ENCODE measurements at regions not wholly inside any gene's neighbourhood (a gene's known extent, or its start where the extent isn't known, plus 50 kb on each side); places are given as distances from the start of the nearest gene placed in this dataset.

DNA sequence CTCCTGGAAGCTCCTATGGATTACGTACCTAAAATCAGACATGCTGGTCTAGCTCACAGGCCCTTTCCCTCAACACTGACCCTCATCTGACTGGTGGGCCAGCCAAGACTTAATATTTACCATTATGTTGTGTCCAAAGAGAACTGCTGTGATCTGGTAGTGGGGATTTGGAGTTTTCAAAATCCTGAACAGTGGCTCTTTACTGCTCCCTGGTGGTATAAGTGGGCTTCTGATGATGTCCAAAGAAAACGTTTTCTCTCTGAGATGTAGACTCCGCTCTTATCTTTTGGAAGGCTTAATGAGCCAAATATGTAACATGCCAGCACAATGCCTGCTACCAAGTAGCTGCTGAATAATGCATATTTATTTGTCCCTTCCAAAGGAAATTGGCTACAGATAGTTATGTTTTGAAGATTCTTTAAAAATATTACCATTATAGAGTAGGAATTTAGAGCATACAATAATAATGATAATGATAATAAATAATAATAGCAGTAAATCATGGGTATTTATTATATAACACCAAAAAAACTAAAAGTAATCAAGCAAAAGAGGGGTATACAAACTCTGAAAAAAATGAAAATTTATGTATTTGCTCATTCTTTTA is 406.6 kb upstream of the TNC start:
- no peak overlapping the region for H3K4me3 ChIP-seq (ENCODE audit: low read length)
- peak; percentile 47 for DNase-seq (ENCODE audit: low read depth)

DNA sequence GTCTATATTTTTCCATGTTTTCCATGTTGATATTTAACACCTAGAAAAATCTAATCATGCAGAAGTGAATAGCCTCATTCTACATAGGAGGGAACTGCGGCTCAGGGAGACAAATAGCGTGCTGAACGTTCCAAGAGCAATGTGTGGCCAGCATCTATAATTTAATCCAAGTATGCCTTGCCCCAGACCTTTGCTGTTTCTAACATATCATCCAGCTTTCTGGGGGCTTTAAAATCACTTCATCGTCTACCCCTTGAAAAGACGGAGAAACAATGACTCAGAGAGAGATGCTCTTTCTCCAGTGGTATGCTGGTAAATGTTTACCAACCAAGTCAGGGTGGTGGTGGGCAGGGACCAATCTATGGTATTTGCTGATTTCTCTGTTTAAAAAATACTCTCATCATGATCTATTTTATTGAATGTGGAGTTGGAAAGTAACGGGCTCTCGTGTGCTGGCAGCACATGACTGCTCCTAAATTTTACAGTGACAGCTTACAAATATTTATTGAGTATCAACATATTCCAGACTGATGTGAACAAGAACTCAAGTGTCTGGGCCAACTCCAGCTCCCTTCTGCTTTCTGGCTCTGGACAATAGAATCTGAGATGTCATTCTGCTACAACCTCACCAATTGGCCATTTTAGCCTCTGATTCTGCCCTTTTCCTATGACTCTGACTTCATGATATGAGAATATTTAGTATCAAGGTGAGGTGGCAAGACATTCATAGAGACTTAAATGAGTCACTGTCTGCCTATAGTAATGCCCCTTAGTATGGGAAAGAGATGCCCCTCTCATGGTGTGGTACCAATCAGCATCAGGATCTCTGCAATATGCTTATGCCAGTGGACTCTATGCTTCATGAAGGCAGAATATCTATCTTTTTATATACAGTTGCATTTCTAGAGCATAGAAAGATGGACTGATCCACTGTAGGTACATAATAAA is 407.4 kb upstream of the TNC start:
- no peak overlapping the region for H3K4me3 ChIP-seq (ENCODE audit: low read length)
- DNase-seq (ENCODE audit: low read depth) = no peak
- TF ChIP-seq, protein P1, sequence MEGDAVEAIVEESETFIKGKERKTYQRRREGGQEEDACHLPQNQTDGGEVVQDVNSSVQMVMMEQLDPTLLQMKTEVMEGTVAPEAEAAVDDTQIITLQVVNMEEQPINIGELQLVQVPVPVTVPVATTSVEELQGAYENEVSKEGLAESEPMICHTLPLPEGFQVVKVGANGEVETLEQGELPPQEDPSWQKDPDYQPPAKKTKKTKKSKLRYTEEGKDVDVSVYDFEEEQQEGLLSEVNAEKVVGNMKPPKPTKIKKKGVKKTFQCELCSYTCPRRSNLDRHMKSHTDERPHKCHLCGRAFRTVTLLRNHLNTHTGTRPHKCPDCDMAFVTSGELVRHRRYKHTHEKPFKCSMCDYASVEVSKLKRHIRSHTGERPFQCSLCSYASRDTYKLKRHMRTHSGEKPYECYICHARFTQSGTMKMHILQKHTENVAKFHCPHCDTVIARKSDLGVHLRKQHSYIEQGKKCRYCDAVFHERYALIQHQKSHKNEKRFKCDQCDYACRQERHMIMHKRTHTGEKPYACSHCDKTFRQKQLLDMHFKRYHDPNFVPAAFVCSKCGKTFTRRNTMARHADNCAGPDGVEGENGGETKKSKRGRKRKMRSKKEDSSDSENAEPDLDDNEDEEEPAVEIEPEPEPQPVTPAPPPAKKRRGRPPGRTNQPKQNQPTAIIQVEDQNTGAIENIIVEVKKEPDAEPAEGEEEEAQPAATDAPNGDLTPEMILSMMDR (conservative IDR thresholded peaks at IDR 0.05; ENCODE audit: low read depth, low read length) = no peak

More for the DNA sequence above, 406.6 kb upstream of the TNC start:
- TF ChIP-seq, protein P1 (conservative IDR thresholded peaks at IDR 0.05; ENCODE audit: low read depth, low read length) = peak; percentile 81

DNA sequence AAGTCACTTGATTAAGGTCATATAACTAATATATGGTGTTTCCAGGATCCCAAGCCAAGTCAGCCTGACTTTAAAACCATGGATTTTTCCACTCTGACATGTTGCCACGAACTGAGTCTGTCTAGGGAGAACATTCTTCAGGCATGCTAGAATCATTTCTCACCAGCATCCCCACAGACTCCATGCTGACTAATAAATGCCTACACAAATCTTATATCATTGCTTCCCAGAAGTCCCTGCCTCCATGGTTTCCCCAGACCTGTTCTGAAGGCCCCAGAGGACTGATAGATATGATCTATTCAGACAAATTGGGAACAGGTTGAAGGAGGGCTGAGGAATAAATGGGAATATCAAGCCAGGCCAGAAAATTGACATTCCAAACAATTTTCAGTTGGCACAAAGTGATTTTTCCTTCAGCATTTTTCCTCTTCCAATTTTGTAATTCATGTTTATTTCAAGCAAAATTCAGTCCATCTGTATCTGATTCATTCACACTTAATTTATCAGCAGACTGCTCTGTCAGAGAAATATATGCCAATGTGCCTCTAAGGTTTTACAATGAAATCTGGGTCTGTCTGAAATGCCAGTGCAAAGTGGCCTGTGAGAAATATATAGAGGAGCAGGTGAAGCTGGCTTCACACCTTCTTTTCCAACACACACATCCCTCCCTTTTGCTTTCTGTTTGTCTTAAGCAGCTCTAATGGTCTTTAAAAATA is 413.6 kb upstream of the TNC start:
- no peak for DNase-seq (ENCODE audit: low read depth)
- H3K4me3 ChIP-seq (ENCODE audit: low read length) = no peak overlapping the region
- TF ChIP-seq, protein P1 (conservative IDR thresholded peaks at IDR 0.05; ENCODE audit: low read depth, low read length) = no peak

DNA sequence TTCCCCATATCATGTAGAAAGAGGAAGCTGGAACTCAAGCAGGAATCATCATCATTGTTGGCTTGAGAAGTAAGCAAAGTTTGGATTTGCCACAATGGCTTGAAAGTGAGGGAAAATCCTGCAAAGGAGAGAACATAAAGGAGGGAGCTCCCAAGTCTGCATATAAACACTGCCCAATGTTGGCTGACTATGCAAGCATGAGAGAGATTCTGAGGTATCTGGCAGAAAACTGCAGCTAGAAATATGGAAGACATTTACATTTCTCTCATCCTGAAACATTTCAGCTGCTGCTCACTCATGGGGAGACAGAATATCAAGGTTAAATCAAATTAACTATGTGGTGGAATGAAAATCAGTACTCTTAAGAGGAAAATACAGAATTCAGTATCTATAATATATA is 415.6 kb upstream of the TNC start:
- H3K4me3 ChIP-seq (ENCODE audit: low read length) = no peak overlapping the region
- TF ChIP-seq, protein P1 (conservative IDR thresholded peaks at IDR 0.05; ENCODE audit: low read depth, low read length) = no peak
- DNase-seq (ENCODE audit: low read depth) = no peak

DNA sequence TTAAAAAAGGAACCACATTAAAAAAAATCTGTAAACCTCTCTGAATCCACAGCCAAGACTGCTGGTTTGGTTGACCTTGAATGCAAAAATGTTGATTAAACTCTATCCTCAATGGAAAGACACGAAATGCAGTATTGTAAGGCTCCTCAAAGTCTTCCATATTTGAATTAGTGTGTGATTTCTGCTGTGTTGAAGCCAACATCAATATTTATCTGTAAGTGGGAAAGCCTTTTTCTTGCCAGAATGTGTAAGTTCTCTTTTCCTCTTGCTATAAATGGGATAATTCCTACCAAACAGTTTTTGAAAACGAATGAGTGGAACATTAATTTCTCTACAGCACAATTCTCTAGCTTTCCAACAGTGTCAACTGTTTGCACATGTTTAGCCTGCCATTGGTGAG is 422.1 kb upstream of the TNC start:
- TF ChIP-seq, protein P1 (conservative IDR thresholded peaks at IDR 0.05; ENCODE audit: low read depth, low read length) = no peak
- peak; percentile 6 for DNase-seq (ENCODE audit: low read depth)
- no peak overlapping the region for H3K4me3 ChIP-seq (ENCODE audit: low read length)

DNA sequence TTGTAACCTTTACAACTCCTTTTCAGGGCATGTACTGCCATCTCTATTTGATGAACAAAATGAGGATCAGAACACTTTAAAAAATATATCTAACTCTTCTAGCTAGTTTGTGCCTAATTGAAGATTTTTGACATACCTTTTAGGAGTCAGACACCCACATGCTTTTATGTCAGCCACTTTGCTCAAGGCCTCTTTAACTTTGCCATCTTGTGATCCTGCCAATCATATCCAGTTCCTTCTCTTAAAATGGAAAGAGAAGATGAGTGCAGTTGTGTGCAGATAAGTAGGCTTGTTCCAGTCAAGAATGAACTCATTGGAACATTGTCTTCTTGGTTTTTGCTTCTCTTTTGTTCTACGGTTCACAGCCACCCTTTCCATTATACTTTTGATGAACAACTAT is 425.6 kb upstream of the TNC start:
- TF ChIP-seq, protein P1 (conservative IDR thresholded peaks at IDR 0.05; ENCODE audit: low read depth, low read length) = no peak
- DNase-seq (ENCODE audit: low read depth) = no peak
- no peak overlapping the region for H3K4me3 ChIP-seq (ENCODE audit: low read length)

All from retinal pigment epithelial cell (primary cell).